ENCODE measurements at regions not wholly inside any gene's neighbourhood (a gene's known extent, or its start where the extent isn't known, plus 50 kb on each side); places are given as distances from the start of the nearest gene placed in this dataset.
"Not testable (repeated sequence)": the region's sequence is repeated elsewhere in the genome, so short reads cannot be mapped to it uniquely, and the experiment has no call there.

- no peak for DNase-seq
These were observed 178.0 kb upstream of the IGFBP3 start for GRCh38 chr7:46099076-46099475.

GRCh38 chr7:46091071-46091470 lies 170.0 kb upstream of the IGFBP3 start:
- DNase-seq: no peak

GRCh38 chr7:46089281-46089680 lies 168.2 kb upstream of the IGFBP3 start:
- DNase-seq: peak; percentile 16

- not testable (repeated sequence) for DNase-seq
These were observed 167.4 kb upstream of the IGFBP3 start for GRCh38 chr7:46088486-46088885.

GRCh38 chr7:46080595-46081159 lies 159.6 kb upstream of the IGFBP3 start:
- peak; percentile 73 for DNase-seq

DNA sequence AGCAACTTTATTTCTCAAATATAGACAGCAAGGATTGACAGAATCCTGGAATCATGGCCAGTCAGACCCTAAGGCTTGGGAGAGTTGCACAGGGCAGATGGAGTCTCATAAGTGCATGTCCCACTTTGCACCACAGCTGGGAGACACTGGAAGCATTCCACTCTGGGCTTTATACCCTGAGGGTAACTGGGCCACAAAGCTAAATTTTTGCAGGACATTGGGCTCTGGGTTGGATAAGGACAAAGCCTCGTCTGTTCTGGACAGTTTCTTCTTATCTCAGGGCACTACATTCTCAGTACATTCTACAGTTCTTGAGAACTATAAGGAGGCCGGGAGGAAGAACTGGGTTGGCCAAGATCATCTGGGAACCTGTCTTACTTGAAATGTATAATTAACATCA lies 158.3 kb upstream of the IGFBP3 start:
- no peak for DNase-seq

- DNase-seq: no peak
These were observed 155.5 kb upstream of the IGFBP3 start for GRCh38 chr7:46076527-46076926.

GRCh38 chr7:46072722-46073121 lies 151.7 kb upstream of the IGFBP3 start:
- DNase-seq: no peak

- peak; percentile 36 for DNase-seq
These were observed 150.5 kb upstream of the IGFBP3 start for GRCh38 chr7:46071601-46072000.

DNA sequence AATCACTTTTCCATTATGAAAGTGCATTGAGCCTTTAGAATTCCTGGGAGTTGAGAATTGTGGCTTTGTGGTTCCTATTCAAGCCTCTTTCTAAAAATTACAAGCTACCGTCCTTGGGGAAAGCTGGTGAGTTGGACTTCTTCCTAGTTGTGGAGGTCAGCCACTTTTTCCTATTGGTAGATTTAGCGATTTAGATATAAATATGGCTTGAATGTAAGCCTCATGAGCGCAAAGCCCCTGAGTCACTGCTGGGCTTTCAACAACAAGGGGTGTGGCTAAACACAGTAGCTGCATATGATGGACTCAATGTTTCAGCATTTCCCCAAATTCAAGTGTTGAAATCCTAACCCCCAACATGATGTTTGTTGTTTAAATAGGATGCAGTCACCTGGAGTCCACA lies 150.0 kb upstream of the IGFBP3 start:
- DNase-seq: no peak

DNA sequence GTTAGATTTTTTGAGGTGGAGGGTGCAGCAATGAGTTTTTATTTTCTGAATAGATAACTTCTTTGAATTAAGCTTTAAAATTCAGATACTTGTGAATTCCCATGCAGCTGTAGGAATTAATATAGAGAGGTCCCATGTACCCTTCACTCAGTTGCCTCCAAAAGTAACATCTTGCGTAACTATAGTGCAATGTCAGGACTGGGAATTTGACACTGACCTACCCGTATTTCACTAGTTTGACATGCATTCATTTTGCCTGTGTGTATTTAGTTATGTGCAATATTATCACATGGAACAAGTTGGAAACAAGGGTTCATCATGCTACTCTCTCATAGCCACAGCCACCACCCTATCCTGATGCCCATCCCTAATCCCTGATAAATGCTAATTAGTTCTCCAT lies 147.1 kb upstream of the IGFBP3 start:
- DNase-seq: no peak

DNA sequence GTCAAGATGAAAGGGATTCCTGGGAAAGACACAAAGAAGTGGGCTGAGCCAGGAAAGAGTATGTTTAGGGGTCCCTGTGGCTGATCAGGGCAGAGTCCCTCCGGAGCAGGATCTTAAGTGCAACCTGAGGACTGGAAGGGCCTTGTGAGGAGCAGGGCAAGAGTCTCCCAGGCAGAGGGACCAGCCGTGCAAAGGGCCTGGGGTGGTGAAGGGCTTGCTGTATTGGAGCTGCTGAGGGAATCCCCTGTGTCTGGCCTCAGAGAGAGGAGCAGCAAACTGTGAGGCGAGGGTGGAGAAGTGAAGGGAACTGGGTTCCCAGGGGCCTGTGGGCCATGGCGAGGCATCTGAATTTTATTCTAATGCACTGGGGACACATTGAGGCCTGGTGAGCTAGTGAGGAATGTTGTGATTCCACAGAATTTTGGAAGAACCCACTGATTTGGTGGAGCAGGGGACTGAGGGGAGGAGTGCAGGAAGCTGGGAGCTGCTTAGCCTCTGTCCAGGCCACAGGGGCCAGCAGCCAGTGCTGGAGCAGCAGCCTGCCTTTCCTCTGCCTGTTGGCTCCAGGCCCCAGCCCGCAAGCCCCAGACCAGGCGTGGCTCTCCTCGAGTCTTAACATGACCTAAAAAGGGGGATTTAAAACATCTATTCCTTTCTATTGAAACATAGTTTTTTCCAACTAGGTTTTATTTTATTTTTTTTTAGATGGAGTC lies 138.4 kb upstream of the IGFBP3 start:
- no peak for DNase-seq

GRCh38 chr7:46058086-46058823 lies 137.2 kb upstream of the IGFBP3 start:
- DNase-seq: peak; percentile 58

- DNase-seq: no peak
These were observed 133.8 kb upstream of the IGFBP3 start for GRCh38 chr7:46054915-46055314.

- DNase-seq: no peak
These were observed 133.2 kb upstream of the IGFBP3 start for GRCh38 chr7:46054272-46054671.

- no peak for DNase-seq
These were observed 126.5 kb upstream of the IGFBP3 start for GRCh38 chr7:46047581-46047980.

DNA sequence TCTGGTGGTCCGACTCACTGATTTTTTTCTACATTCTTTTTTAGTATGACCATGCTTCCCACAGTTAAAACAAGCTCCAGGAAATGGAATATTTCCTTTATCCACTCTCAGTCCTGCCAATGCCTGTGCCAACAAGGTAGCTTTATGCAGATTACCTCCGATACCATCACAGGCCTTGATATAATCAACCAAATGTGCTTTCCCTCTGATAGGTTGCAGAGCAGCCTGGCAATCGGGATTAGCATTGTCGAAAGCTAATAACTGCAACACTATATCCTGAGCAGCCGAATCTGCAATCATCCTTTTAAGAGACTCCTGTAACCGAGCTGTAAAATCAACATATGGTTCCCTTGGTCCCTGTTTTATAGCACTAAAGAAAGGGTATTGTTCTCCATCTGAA lies 122.3 kb upstream of the IGFBP3 start:
- DNase-seq: not testable (repeated sequence)

GRCh38 chr7:46039813-46040212 lies 118.7 kb upstream of the IGFBP3 start:
- DNase-seq: not testable (repeated sequence)

DNA sequence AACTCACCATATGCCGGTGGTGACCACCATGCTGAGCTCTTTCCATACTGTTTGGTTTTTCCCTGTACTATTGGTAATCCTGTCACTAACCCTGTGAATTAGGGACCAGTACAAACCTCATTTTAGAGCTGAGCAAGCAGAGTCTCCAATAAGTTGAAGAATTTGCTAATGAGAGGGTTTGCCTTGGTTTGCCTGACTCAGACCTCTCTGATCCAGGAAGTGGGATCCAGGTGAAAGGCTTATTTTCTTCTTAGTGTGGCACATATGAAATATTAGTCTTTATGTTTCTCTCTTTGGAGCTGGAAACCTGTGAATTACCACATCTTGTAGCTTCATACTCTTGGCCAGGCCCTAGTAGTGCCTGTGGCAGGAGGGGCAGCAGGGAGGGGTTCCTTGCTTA lies 114.1 kb upstream of the IGFBP3 start:
- DNase-seq: no peak

- peak; percentile 56 for DNase-seq
These were observed 113.1 kb upstream of the IGFBP3 start for GRCh38 chr7:46034056-46034768.

- DNase-seq: no peak
These were observed 112.5 kb upstream of the IGFBP3 start for GRCh38 chr7:46033592-46033991.

DNA sequence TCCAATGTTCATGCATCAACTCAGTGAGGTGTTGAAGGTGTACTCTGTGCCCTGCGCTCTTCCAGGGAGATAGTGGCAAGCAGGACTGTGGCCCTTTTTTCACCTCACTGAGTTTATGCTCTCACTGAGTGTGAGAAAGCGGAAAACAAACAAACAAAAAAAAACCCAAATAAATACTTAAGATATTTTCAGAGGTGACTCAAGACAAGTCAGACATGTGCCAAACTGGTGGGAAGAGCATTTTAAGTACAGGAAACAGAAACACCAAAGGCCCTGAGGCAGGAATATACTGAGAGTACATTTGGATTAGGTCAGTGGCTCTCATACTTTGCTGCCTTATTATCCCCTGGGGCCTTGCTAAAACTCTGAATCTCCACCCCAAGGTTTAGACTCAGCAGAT lies 111.9 kb upstream of the IGFBP3 start:
- DNase-seq: peak; percentile 87

DNA sequence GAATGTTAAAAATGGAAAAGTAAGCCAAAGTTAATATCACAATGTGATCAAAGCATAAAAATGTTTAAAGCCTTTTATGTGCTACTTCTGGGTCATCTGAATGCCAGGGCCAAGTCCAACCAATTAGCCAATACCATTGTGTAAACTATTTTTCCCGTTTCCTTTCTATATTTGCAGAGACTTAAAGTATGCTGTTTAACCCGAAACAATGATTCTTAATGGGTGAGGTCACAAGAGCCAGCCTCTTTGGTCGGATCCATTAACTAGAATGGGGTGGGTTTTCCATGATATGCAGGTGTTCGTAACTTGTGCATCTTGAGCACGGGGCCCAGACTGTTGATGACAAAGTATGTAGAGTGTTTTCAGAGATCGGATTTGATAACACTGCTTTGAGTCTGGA lies 111.3 kb upstream of the IGFBP3 start:
- peak; percentile 32 for DNase-seq
